GM23248 (cell line): ENCODE measurements at regions not wholly inside any gene's neighbourhood (a gene's known extent, or its start where the extent isn't known, plus 50 kb on each side); places are given as distances from the start of the nearest gene placed in this dataset.
"Not testable (repeated sequence)": the region's sequence is repeated elsewhere in the genome, so short reads cannot be mapped to it uniquely, and the experiment has no call there.

ENCODE experiments used
- EZH2 ChIP-seq: fragments of 200-600 bp; sonication (generic); IDR thresholded peaks from 2 replicates; pipeline ENCODE4 v1.6.1; 2018; ENCODE audit warnings: antibody characterized with exemption, mild to moderate bottlenecking; ENCODE audit not compliant: insufficient read depth, poor library complexity, severe bottlenecking
- EZH2phosphoT487 ChIP-seq: fragments of 200-600 bp; sonication (generic); IDR thresholded peaks from 2 replicates; pipeline ENCODE4 v1.6.1; 2018; ENCODE audit warnings: antibody characterized with exemption, moderate library complexity, mild to moderate bottlenecking, low read depth; ENCODE audit not compliant: insufficient read depth

DNA sequence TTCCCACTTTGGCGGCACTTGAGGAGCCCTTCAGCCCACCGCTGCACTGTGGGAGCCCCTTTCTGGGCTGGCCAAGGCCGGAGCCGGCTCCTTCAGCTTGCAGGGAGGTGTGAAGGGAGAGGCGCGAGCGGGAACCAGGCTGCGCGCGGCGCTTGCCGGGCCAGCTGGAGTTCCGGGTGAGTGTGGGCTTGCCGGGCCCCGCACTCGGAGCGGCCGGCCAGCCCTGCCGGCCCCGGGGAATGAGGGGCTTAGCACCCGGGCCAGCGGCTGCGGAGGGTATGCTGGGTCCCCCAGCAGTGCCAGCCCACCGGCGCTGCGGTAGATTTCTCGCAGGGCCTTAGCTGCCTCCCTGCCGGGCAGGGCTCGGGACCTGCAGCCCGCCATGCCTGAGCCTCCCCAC, 60.2 kb upstream of the GJB6 start:
- not testable (repeated sequence) for TF ChIP-seq EZH2, EZH2phosphoT487
